Endothelial cell of umbilical vein (primary cell): ENCODE measurements at regions not wholly inside any gene's neighbourhood (a gene's known extent, or its start where the extent isn't known, plus 50 kb on each side); places are given as distances from the start of the nearest gene placed in this dataset.

Source experiments
- BruUV-seq: library from RNA; stranded (reverse); fragments of 400-500 nt; replicated peaks from 2 replicates; lab custom pipeline; 2021; lab: Mats Ljungman, UMichigan
- CTCF ChIA-PET: fragments of 300-600, 350-600 bp; sonication (Branson Sonifier 250); formaldehyde crosslinking; loops from one replicate; lab custom pipeline; 2021; ENCODE audit warnings: antibody characterized with exemption, inconsistent platforms; lab: Charles Lee
- POLR2A ChIA-PET: fragments of 300-600, 350-600 bp; sonication (Branson Sonifier 250); formaldehyde crosslinking; loops from one replicate; lab custom pipeline; 2021; ENCODE audit warnings: antibody characterized with exemption, inconsistent platforms; lab: Charles Lee
- DNase-seq: peaks from one replicate; pipeline ENCODE4 v3.0.0-alpha.2; 2011; ENCODE audit warnings: low read depth, low spot score
- FAIRE-seq: peaks from 2 replicates; lab custom pipeline; 2011; peaks lifted over from hg19 to GRCh38; lab: Jason Lieb, UNC
- H2AFZ ChIP-seq: 2 replicates; pipeline ENCODE4 v1.6.0; 2012; ENCODE audit warnings: low read depth, low read length, control low read depth, inconsistent platforms
- H3K27ac ChIP-seq: 2 replicates; pipeline ENCODE4 v1.5.1; 2011; ENCODE audit warnings: low read depth, mild to moderate bottlenecking, control low read depth, low read length, moderate library complexity; ENCODE audit not compliant: insufficient read depth
- H3K27me3 ChIP-seq, 2 experiments: 2 replicates each; pipeline versions ENCODE4 v1.6.0 to v1.6.1; 2011; ENCODE audit warnings: low read length in 2 of 2, mixed read lengths in 1 of 2; ENCODE audit not compliant: control insufficient read depth in 2 of 2, insufficient read depth in 2 of 2
- H3K36me3 ChIP-seq, 2 experiments: 2 replicates in 1 of 2; 3 replicates in 1 of 2; pipeline ENCODE4 v1.5.1; 2011; ENCODE audit warnings: low read length in 2 of 2, mild to moderate bottlenecking in 1 of 2, moderate library complexity in 1 of 2; ENCODE audit not compliant: control insufficient read depth in 2 of 2, insufficient read depth in 2 of 2; ENCODE audit errors: extremely low read depth in 1 of 2
- H3K4me1 ChIP-seq: 3 replicates; pipeline ENCODE4 v1.5.1; 2011; ENCODE audit warnings: mild to moderate bottlenecking, low read length; ENCODE audit not compliant: control insufficient read depth, insufficient read depth; ENCODE audit errors: extremely low read depth
- H3K4me2 ChIP-seq: 2 replicates; pipeline ENCODE4 v1.6.1; 2011; ENCODE audit warnings: low read length, control low read depth, mixed read lengths; ENCODE audit not compliant: insufficient read depth
- H3K4me3 ChIP-seq, 3 experiments: fragments of 200-600 bp in 1 of 3; sonication (generic), shearing (Covaris generic) in 1 of 3; replicated peaks in 1 of 3; 2 replicates each; pipeline ENCODE4 v1.5.1; 2011 to 2016; ENCODE audit warnings: control low read depth in 3 of 3, low read length in 3 of 3, mild to moderate bottlenecking in 2 of 3, inconsistent platforms in 1 of 3, low read depth in 1 of 3, moderate library complexity in 1 of 3; ENCODE audit not compliant: insufficient read depth in 1 of 3
- H3K79me2 ChIP-seq: 2 replicates; pipeline ENCODE4 v1.6.0; 2012; ENCODE audit warnings: low read length, inconsistent platforms; ENCODE audit not compliant: control insufficient read depth, insufficient read depth
- H3K9ac ChIP-seq: replicated peaks from 2 replicates; pipeline ENCODE3; 2011; ENCODE audit warnings: low read length, control low read depth; ENCODE audit not compliant: insufficient read depth; ENCODE audit errors: extremely low read depth
- H3K9me1 ChIP-seq: replicated peaks from 3 replicates; pipeline ENCODE4 v1.6.0; 2011; ENCODE audit warnings: mild to moderate bottlenecking, low read length; ENCODE audit not compliant: control insufficient read depth, insufficient read depth; ENCODE audit errors: extremely low read depth
- H3K9me3 ChIP-seq: replicated peaks from 2 replicates; pipeline ENCODE4 v1.5.1; 2012; ENCODE audit warnings: low read length, inconsistent platforms; ENCODE audit not compliant: control insufficient read depth, insufficient read depth
- H4K20me1 ChIP-seq: replicated peaks from 2 replicates; pipeline ENCODE3; 2011; ENCODE audit warnings: mild to moderate bottlenecking, low read length; ENCODE audit not compliant: control insufficient read depth, insufficient read depth; ENCODE audit errors: extremely low read depth
- CTCF ChIP-seq, 2 donors: IDR thresholded peaks; 1 replicate in 1 of 2; 2 replicates in 1 of 2; pipeline ENCODE4 v1.5.1; 2011; ENCODE audit warnings: low read length in 2 of 2, mild to moderate bottlenecking in 2 of 2, moderate library complexity in 2 of 2, control low read depth in 1 of 2, inconsistent platforms in 1 of 2, low read depth in 1 of 2; ENCODE audit not compliant: insufficient read depth in 1 of 2; ENCODE audit errors: extremely low read depth in 1 of 2
- EZH2 ChIP-seq: IDR thresholded peaks from 2 replicates; pipeline ENCODE4 v1.6.1; 2012; ENCODE audit warnings: borderline replicate concordance, low read depth, mild to moderate bottlenecking, moderate library complexity, low read length, inconsistent platforms; ENCODE audit not compliant: severe bottlenecking
- FOS ChIP-seq: IDR thresholded peaks from 2 replicates; pipeline ENCODE4 v1.6.1; 2011; ENCODE audit warnings: mild to moderate bottlenecking, low read length, moderate library complexity, borderline replicate concordance; ENCODE audit not compliant: insufficient read depth
- GATA2 ChIP-seq: IDR thresholded peaks from 2 replicates; pipeline ENCODE4 v1.7.0; 2011; ENCODE audit warnings: low read depth, mild to moderate bottlenecking, moderate library complexity, mixed read lengths, low read length; ENCODE audit not compliant: insufficient read length, insufficient read depth
- JUN ChIP-seq: IDR thresholded peaks from 2 replicates; pipeline ENCODE4 v1.6.1; 2011; ENCODE audit warnings: borderline replicate concordance, low read depth; ENCODE audit not compliant: insufficient read length, insufficient read depth
- MAX ChIP-seq: IDR thresholded peaks from 2 replicates; pipeline ENCODE4 v1.6.1; 2011; ENCODE audit not compliant: insufficient read depth, insufficient read length
- MYC ChIP-seq: IDR thresholded peaks from one replicate; pipeline ENCODE4 v1.6.1; 2011; ENCODE audit warnings: mild to moderate bottlenecking, low read depth, low read length
- POLR2A ChIP-seq: IDR thresholded peaks from 2 replicates; pipeline ENCODE4 v1.6.1; 2012; ENCODE audit warnings: low read depth, mild to moderate bottlenecking, control low read depth, low read length
- POLR2AphosphoS5 ChIP-seq: IDR thresholded peaks from 2 replicates; pipeline ENCODE4 v1.6.1; 2012; ENCODE audit warnings: low read depth, mild to moderate bottlenecking, control low read depth, low read length, moderate library complexity; ENCODE audit not compliant: insufficient read depth
- dilution Hi-C: fragments of 300-500 bp; cut with MboI; formaldehyde crosslinking; loops from one replicate; pipeline ENCODE4 v1.15.0; 2019; ENCODE audit warnings: low sequenced_read_pairs; ENCODE audit not compliant: extremely low pct_ligation_motif_present
- intact Hi-C: fragments of 100-400 bp; cut with micrococcal nuclease; formaldehyde crosslinking; loops from one replicate; pipeline ENCODE4 v1.10.0; 2022

GRCh38 chr16:52869243-52869642, 183.5 kb downstream of the CHD9NB start:
- Histone ChIP-seq H3K36me3 (no peaks in the 10 kb centered on the region), H4K20me1 (no peaks in the 10 kb centered on the region), H3K9ac (no peak overlapping the region), H3K4me1 (no peaks in the 10 kb centered on the region), H3K4me2 (no peak overlapping the region), H3K9me3 (no peaks in the 10 kb centered on the region), H3K9me1 (no peaks in the 10 kb centered on the region), H3K27me3 (no peaks in the 10 kb centered on the region), H3K4me3 (no peak overlapping the region), H2AFZ (no peak overlapping the region), H3K27ac (no peak overlapping the region), H3K79me2 (no peaks in the 10 kb centered on the region)
- ChIA-PET CTCF (no interaction called here), POLR2A (no interaction called here)
- dilution Hi-C loops (no loop called here), intact Hi-C loops (no loop called here)
- no peak for TF ChIP-seq MYC
- TF ChIP-seq CTCF (IDR thresholded peaks at IDR 0.05; ENCODE audit: extremely low read depth in 1 of 2, insufficient read depth in 1 of 2, low read depth in 1 of 2, low read length in 2 of 2), result no peak
- TF ChIP-seq POLR2AphosphoS5, result no peak
- no peak for TF ChIP-seq EZH2
- no peak for TF ChIP-seq MAX
- no peak for TF ChIP-seq FOS
- TF ChIP-seq POLR2A, result no peak
- TF ChIP-seq GATA2, result no peak
- no peak for TF ChIP-seq JUN
- no peak for FAIRE-seq
- BruUV-seq, result no TSS peak
- DNase-seq, result no peak
